HL-60 (cell line): ENCODE measurements at regions not wholly inside any gene's neighbourhood (a gene's known extent, or its start where the extent isn't known, plus 50 kb on each side); places are given as distances from the start of the nearest gene placed in this dataset.

ENCODE experiments used
- CTCF ChIP-seq: IDR thresholded peaks from one replicate; pipeline ENCODE4 v1.5.1; 2011; ENCODE audit warnings: low read length, control low read depth, inconsistent platforms; ENCODE audit not compliant: insufficient read depth
- GABPA ChIP-seq: IDR thresholded peaks from 2 replicates; pipeline ENCODE4 v1.6.1; 2012; ENCODE audit warnings: low read depth
- POLR2AphosphoS5 ChIP-seq: IDR thresholded peaks from 2 replicates; pipeline ENCODE4 v1.6.1; 2012; ENCODE audit warnings: low read depth

- TF ChIP-seq CTCF = no peak
- TF ChIP-seq POLR2AphosphoS5 = no peak
- no peak for TF ChIP-seq GABPA
These were observed 521.6 kb upstream of the MGMT start for GRCh38 chr10:128945398-128945797.
